ENCODE measurements at regions not wholly inside any gene's neighbourhood (a gene's known extent, or its start where the extent isn't known, plus 50 kb on each side); places are given as distances from the start of the nearest gene placed in this dataset.

DNA sequence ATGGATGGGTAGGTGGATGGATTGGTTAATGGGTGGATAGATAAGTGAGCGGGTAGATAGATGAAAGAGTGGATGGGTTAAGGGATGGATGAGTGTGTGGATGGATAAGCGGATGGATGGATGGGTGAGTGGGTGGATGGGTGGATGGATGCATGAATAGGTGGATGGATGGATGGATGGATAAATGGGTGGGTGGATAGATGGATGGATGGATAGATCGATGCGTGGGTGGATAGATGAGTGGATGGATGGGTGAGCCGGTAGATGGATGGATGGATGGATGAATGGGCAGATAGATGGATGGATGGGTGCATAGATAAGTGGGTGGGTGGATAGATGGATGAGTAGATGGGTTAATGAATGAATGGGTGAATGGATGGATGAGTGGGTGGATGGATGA, 90.9 kb downstream of the CPZ start:
- TF ChIP-seq, protein P1, sequence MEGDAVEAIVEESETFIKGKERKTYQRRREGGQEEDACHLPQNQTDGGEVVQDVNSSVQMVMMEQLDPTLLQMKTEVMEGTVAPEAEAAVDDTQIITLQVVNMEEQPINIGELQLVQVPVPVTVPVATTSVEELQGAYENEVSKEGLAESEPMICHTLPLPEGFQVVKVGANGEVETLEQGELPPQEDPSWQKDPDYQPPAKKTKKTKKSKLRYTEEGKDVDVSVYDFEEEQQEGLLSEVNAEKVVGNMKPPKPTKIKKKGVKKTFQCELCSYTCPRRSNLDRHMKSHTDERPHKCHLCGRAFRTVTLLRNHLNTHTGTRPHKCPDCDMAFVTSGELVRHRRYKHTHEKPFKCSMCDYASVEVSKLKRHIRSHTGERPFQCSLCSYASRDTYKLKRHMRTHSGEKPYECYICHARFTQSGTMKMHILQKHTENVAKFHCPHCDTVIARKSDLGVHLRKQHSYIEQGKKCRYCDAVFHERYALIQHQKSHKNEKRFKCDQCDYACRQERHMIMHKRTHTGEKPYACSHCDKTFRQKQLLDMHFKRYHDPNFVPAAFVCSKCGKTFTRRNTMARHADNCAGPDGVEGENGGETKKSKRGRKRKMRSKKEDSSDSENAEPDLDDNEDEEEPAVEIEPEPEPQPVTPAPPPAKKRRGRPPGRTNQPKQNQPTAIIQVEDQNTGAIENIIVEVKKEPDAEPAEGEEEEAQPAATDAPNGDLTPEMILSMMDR (IDR thresholded peaks at IDR 0.05) = no peak
- TF ChIP-seq ZFX (IDR thresholded peaks at IDR 0.05; ENCODE audit: borderline replicate concordance) = no peak
